HFFc6 (cell line): ENCODE measurements at regions not wholly inside any gene's neighbourhood (a gene's known extent, or its start where the extent isn't known, plus 50 kb on each side); places are given as distances from the start of the nearest gene placed in this dataset.

ENCODE experiments used
- DNase-seq: peaks from one replicate; pipeline ENCODE4 v3.0.0-alpha.2; 2018
- H3K27ac Mint-ChIP-seq: 2 replicates; pipeline ENCODE4 v1.8.0; 2020; ENCODE audit warnings: mild to moderate bottlenecking, mixed read lengths
- H3K27me3 Mint-ChIP-seq: 2 replicates; pipeline ENCODE4 v1.8.0; 2021; ENCODE audit warnings: mild to moderate bottlenecking, moderate library complexity, mixed read lengths; ENCODE audit not compliant: insufficient read depth
- H3K36me3 Mint-ChIP-seq: 2 replicates; pipeline ENCODE4 v1.8.0; 2021; ENCODE audit warnings: low read depth, mixed read lengths
- H3K4me1 Mint-ChIP-seq: 2 replicates; pipeline ENCODE4 v1.8.0; 2020; ENCODE audit warnings: low read depth, mixed read lengths
- H3K4me3 Mint-ChIP-seq: 2 replicates; pipeline ENCODE4 v1.8.0; 2020; ENCODE audit warnings: mild to moderate bottlenecking, moderate library complexity, mixed read lengths
- H3K9me3 Mint-ChIP-seq: 2 replicates; pipeline ENCODE4 v1.8.0; 2020; ENCODE audit warnings: mild to moderate bottlenecking, mixed read lengths
- CTCF ChIP-seq: fragments of 200-600 bp; sonication (generic); IDR thresholded peaks from 2 replicates; pipeline ENCODE4 v1.5.0; 2021; ENCODE audit warnings: antibody characterized with exemption, mild to moderate bottlenecking

GRCh38 chr11:130765406-130765805, 150.9 kb downstream of the SNX19 start:
- Mint-ChIP-seq H3K27me3 (peaks cover 40% of the 10 kb centered on the region), H3K27ac (no peak overlapping the region), H3K9me3 (no peaks in the 10 kb centered on the region), H3K36me3 (no peaks in the 10 kb centered on the region), H3K4me3 (no peak overlapping the region), H3K4me1 (peaks cover 38% of the 10 kb centered on the region)
- TF ChIP-seq CTCF, result no peak
- no peak for DNase-seq

- peak; percentile 30 for DNase-seq
Measured at GRCh38 chr11:130765951-130766649, 150.2 kb downstream of the SNX19 start.

GRCh38 chr11:130766650-130767565, 149.4 kb downstream of the SNX19 start:
- Mint-ChIP-seq H3K36me3 (no peaks in the 10 kb centered on the region), H3K27ac (no peak overlapping the region), H3K4me3 (no peak overlapping the region), H3K9me3 (no peaks in the 10 kb centered on the region), H3K4me1 (peaks cover 45% of the 10 kb centered on the region), H3K27me3 (peaks cover 36% of the 10 kb centered on the region)
- no peak for DNase-seq
- no peak for TF ChIP-seq CTCF

More at GRCh38 chr11:130765951-130766649, 150.2 kb downstream of the SNX19 start:
- Mint-ChIP-seq H3K4me1 (peaks cover 42% of the 10 kb centered on the region), H3K27ac (no peak overlapping the region), H3K27me3 (peaks cover 36% of the 10 kb centered on the region), H3K36me3 (no peaks in the 10 kb centered on the region), H3K4me3 (no peak overlapping the region; the same call in 1 of the 2 replicates), H3K9me3 (no peaks in the 10 kb centered on the region)
- no peak for TF ChIP-seq CTCF

GRCh38 chr11:130769782-130770535, 146.3 kb downstream of the SNX19 start:
- no peaks in the 10 kb centered on the region for H3K36me3 Mint-ChIP-seq
- TF ChIP-seq CTCF, result no peak
- H3K27ac Mint-ChIP-seq, result no peak overlapping the region
- H3K4me1 Mint-ChIP-seq, result peaks cover 64% of the 10 kb centered on the region
- no peaks in the 10 kb centered on the region for H3K9me3 Mint-ChIP-seq
- DNase-seq, result no peak
- no peak overlapping the region for H3K4me3 Mint-ChIP-seq
- H3K27me3 Mint-ChIP-seq, result peaks cover 26% of the 10 kb centered on the region

- Mint-ChIP-seq H3K9me3 (no peaks in the 10 kb centered on the region), H3K4me1 (peaks cover 62% of the 10 kb centered on the region), H3K27me3 (peaks cover 16% of the 10 kb centered on the region), H3K4me3 (no peak overlapping the region), H3K27ac (peak overlapping the region; percentile 72), H3K36me3 (no peaks in the 10 kb centered on the region)
- TF ChIP-seq CTCF, result no peak
- no peak for DNase-seq
Measured at GRCh38 chr11:130771708-130772107, 144.6 kb downstream of the SNX19 start.
